SK-N-SH (cell line): ENCODE measurements at regions not wholly inside any gene's neighbourhood (a gene's known extent, or its start where the extent isn't known, plus 50 kb on each side); places are given as distances from the start of the nearest gene placed in this dataset.

ENCODE experiments used
- EZH2phosphoT487 ChIP-seq: fragments of 200-600 bp; sonication (generic); IDR thresholded peaks from 2 replicates; pipeline ENCODE4 v1.6.1; 2017; ENCODE audit warnings: low read depth, mixed run types, mild to moderate bottlenecking, antibody characterized with exemption, moderate library complexity, borderline replicate concordance
- GABPA ChIP-seq: IDR thresholded peaks from 2 replicates; pipeline ENCODE4 v1.4.0; 2012; ENCODE audit warnings: low read depth, mild to moderate bottlenecking
- JUND ChIP-seq: IDR thresholded peaks from 2 replicates; pipeline ENCODE4 v1.4.0; 2012
- POLR2AphosphoS5 ChIP-seq: IDR thresholded peaks from 2 replicates; pipeline ENCODE4 v1.6.1; 2012; ENCODE audit warnings: low read depth, low read length
- RFX5 ChIP-seq: IDR thresholded peaks from 2 replicates; pipeline ENCODE4 v1.6.1; 2012; ENCODE audit warnings: mild to moderate bottlenecking, improper control_type of control experiment, low read length
- TF ChIP-seq, protein P1 (sequence below): IDR thresholded peaks from 2 replicates; pipeline ENCODE4; 2012
- TF ChIP-seq, protein P2 (sequence below): IDR thresholded peaks from 2 replicates; pipeline ENCODE4 v1.4.0; 2012; ENCODE audit warnings: low read depth, borderline replicate concordance
- TF ChIP-seq, protein P3 (sequence below): fragments of 200-600 bp; sonication (generic); IDR thresholded peaks from 2 replicates; pipeline ENCODE4 v1.6.1; 2017; ENCODE audit warnings: antibody characterized with exemption, mild to moderate bottlenecking, moderate library complexity

DNA sequence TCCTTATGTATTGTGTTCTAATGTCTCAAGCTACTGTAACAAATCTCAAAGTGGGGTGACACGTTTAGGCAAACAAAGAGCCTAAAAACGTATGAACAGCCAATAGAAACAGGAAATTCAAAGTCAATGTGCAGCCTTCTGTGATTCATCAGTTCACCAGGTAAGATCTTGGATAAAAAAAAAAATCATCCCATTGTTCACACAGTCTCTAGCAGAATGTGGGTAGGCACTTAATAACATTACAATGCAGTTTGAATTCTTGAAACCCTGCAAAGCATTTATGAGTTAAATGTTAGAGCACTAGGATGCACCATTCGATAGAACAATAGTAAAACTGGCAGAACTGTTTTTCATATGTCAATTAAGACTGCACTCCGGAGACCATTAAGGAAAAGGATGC is 88.2 kb upstream of the HDAC9 start:
- TF ChIP-seq JUND = no peak
- TF ChIP-seq, protein P1, sequence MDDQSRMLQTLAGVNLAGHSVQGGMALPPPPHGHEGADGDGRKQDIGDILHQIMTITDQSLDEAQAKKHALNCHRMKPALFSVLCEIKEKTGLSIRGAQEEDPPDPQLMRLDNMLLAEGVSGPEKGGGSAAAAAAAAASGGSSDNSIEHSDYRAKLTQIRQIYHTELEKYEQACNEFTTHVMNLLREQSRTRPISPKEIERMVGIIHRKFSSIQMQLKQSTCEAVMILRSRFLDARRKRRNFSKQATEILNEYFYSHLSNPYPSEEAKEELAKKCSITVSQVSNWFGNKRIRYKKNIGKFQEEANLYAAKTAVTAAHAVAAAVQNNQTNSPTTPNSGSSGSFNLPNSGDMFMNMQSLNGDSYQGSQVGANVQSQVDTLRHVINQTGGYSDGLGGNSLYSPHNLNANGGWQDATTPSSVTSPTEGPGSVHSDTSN = no peak
- no peak for TF ChIP-seq GABPA
- TF ChIP-seq, protein P2, sequence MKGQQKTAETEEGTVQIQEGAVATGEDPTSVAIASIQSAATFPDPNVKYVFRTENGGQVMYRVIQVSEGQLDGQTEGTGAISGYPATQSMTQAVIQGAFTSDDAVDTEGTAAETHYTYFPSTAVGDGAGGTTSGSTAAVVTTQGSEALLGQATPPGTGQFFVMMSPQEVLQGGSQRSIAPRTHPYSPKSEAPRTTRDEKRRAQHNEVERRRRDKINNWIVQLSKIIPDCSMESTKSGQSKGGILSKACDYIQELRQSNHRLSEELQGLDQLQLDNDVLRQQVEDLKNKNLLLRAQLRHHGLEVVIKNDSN = no peak
- TF ChIP-seq, protein P3, sequence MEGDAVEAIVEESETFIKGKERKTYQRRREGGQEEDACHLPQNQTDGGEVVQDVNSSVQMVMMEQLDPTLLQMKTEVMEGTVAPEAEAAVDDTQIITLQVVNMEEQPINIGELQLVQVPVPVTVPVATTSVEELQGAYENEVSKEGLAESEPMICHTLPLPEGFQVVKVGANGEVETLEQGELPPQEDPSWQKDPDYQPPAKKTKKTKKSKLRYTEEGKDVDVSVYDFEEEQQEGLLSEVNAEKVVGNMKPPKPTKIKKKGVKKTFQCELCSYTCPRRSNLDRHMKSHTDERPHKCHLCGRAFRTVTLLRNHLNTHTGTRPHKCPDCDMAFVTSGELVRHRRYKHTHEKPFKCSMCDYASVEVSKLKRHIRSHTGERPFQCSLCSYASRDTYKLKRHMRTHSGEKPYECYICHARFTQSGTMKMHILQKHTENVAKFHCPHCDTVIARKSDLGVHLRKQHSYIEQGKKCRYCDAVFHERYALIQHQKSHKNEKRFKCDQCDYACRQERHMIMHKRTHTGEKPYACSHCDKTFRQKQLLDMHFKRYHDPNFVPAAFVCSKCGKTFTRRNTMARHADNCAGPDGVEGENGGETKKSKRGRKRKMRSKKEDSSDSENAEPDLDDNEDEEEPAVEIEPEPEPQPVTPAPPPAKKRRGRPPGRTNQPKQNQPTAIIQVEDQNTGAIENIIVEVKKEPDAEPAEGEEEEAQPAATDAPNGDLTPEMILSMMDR = no peak
- TF ChIP-seq EZH2phosphoT487 = no peak
- no peak for TF ChIP-seq RFX5
- TF ChIP-seq POLR2AphosphoS5 = no peak
